GM18951 (cell line): ENCODE measurements at regions not wholly inside any gene's neighbourhood (a gene's known extent, or its start where the extent isn't known, plus 50 kb on each side); places are given as distances from the start of the nearest gene placed in this dataset.

Experiments
- POLR2A ChIP-seq: IDR thresholded peaks from 4 replicates; pipeline ENCODE4 v1.6.1; 2011; ENCODE audit warnings: mild to moderate bottlenecking; ENCODE audit not compliant: insufficient read length, insufficient read depth; ENCODE audit errors: extremely low read depth
- in situ Hi-C: fragments of 300-500 bp; cut with MboI; formaldehyde crosslinking; loops from one replicate; pipeline ENCODE4 v1.12.0; 2022; ENCODE audit warnings: low sequenced_read_pairs, mixed read lengths, inconsistent platforms; ENCODE audit not compliant: unreplicated experiment

GRCh38 chrX:137483554-137483953 is 82.4 kb upstream of the ZIC3 start:
- no peak for TF ChIP-seq POLR2A
- in situ Hi-C loops, result no loop called here

- no peak for TF ChIP-seq POLR2A
- in situ Hi-C loops, result no loop called here
Observed at GRCh38 chrX:137482136-137482535, 83.8 kb upstream of the ZIC3 start.

- no peak for TF ChIP-seq POLR2A
- in situ Hi-C loops, result no loop called here
Observed at GRCh38 chrX:137479386-137479785, 86.5 kb upstream of the ZIC3 start.

GRCh38 chrX:137441711-137442110 is 124.2 kb upstream of the ZIC3 start:
- TF ChIP-seq POLR2A, result no peak
- in situ Hi-C loops, result no loop called here

- TF ChIP-seq POLR2A, result no peak
- in situ Hi-C loops, result no loop called here
Observed at GRCh38 chrX:137432609-137433008, 133.3 kb upstream of the ZIC3 start.

GRCh38 chrX:137431693-137432488 is 134.0 kb upstream of the ZIC3 start:
- in situ Hi-C loops, result no loop called here
- no peak for TF ChIP-seq POLR2A

GRCh38 chrX:137430984-137431475 is 134.9 kb upstream of the ZIC3 start:
- TF ChIP-seq POLR2A, result no peak
- in situ Hi-C loops, result no loop called here

GRCh38 chrX:137430301-137430700 is 135.6 kb upstream of the ZIC3 start:
- in situ Hi-C loops, result no loop called here
- no peak for TF ChIP-seq POLR2A

- TF ChIP-seq POLR2A, result no peak
- in situ Hi-C loops, result no loop called here
Observed at GRCh38 chrX:137428766-137429591, 136.9 kb upstream of the ZIC3 start.

DNA sequence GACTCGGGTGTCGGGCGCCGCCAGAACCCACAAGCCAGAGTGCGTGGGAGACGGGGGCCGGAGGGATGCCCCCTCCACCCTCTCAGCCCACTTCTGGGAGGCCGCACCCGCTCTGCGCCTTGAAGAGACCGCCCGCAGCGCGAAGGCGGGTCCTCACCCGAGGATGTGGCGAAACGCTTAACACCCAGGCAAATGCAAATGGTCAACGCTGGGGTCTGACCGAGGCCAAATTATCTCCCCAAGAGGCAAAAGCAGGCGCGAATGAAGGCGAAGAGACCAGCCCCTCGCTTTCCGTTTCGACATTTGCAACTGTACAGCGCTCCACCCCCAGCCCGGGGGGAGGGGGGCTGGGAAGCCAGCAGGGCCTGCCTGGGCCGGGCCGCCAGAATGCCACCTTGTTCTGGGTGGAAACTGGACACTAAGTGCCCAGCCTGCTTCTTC is 137.7 kb upstream of the ZIC3 start:
- in situ Hi-C loops, result no loop called here
- no peak for TF ChIP-seq POLR2A

DNA sequence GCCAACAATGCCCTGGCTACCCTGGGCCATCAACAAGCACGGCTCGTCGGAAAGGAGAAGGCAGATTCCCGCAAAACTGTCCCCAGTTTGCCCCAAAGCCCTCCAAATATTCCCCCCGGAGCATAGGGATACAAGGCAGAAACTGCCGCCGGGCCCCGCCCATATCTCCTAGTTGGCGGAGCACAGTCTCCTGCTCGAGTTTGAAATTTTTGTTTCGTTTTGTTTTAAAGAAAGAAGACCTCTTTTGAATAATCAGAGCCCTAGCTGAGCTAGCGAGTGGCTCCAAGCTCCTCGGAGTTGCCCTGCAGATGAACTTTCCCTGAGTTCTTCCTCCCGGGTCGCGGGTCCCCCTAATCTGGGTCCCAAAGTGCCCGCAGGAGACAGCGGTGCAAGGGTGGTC is 138.1 kb upstream of the ZIC3 start:
- in situ Hi-C loops, result no loop called here
- no peak for TF ChIP-seq POLR2A

DNA sequence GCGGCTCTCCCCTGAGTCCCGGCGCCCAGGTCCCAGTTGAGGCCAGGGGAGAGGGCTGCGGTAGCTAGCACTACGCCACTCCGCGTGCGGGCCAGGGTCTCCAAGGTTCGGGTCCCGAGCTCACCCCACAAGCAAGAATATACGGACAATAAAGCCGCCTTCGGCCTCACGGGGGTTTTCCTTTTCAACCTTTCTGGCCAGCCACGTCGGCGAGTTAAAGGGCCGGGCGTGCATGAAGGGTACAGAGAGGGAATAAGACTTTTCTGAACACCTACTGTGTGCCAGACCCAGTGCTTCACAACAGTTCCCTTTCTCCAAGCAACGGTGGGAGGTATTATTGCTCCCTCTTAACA is 138.5 kb upstream of the ZIC3 start:
- in situ Hi-C loops, result no loop called here
- no peak for TF ChIP-seq POLR2A

DNA sequence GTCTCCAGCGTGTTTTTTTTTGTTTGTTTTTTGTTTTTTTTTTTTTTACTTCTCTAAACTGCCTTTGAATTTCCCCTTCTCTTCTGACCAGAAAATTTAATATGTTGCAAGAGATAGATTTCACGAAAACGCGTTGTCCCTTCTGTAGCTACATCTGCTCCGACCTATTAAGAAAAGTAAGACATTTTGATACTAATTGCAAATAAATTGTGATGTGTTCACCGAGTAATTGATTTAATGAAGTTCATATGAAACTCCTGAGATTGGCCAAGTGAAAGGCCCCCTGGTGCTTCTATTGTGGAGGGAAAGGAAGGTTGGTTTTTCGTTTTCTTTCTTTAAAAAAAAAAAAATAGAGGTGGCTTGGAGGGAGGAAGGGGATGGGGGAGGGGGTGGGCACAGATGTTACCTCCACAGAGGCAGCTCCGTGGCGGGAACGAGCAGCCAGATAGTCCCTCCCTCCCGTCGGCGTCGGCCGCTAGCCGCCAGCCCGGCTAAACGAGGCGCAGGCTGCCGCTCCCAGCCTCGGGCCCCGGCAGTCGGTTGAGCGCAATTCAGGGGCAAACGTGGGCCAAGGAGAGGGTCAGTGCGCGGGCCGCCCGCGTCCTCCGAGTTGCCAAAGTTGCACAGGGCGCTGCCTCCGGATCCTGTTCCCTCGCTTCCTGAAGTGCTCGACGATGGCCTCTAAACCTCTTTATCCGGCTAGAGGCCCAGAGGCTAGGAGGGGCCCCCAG is 139.1 kb upstream of the ZIC3 start:
- in situ Hi-C loops, result no loop called here
- TF ChIP-seq POLR2A, result no peak
